ENCODE measurements at regions not wholly inside any gene's neighbourhood (a gene's known extent, or its start where the extent isn't known, plus 50 kb on each side); places are given as distances from the start of the nearest gene placed in this dataset.

DNA sequence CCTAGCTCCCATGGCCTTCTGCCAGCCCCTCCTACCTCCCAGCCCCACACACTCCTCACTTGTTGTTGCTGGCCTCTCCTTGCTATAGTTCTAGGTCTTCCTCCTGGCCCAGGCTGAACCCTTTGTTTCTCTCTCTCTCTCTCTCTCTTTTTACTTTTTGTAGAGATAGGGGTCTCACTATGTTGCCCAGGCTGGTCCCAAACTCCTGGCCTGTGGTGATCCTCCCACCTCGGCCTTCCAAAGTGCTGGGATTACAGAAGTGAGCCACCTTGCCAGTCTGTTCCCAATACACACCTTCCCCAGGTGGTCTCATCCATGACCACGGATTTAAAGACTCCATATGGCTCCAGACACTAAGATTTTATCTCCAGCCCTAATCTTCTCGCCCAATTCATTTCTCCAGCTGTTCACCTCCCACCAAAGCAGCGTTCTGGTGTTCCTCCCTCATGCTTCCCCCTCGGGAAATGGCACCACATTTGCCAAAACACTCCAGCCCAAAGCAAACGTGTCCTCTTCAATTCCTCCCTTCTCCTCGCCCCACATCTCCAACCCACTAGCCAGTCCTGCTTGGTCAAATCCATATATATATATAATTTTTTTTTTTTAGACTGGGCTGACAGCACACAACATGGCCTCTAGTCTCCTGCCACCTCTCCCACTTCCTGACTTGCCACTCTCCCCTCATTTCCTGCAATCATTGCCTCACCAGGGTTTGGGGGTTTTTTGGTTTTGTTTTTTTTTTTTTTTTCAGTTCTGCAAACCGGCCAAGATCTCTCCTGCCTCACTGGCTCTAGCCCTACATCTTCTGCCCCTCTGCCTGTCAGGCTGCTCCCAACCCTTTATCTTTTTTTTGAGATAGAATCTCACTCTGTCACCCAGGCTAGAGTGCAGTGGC, 104.4 kb downstream of the NCR2 start:
- TF ChIP-seq, protein P1, sequence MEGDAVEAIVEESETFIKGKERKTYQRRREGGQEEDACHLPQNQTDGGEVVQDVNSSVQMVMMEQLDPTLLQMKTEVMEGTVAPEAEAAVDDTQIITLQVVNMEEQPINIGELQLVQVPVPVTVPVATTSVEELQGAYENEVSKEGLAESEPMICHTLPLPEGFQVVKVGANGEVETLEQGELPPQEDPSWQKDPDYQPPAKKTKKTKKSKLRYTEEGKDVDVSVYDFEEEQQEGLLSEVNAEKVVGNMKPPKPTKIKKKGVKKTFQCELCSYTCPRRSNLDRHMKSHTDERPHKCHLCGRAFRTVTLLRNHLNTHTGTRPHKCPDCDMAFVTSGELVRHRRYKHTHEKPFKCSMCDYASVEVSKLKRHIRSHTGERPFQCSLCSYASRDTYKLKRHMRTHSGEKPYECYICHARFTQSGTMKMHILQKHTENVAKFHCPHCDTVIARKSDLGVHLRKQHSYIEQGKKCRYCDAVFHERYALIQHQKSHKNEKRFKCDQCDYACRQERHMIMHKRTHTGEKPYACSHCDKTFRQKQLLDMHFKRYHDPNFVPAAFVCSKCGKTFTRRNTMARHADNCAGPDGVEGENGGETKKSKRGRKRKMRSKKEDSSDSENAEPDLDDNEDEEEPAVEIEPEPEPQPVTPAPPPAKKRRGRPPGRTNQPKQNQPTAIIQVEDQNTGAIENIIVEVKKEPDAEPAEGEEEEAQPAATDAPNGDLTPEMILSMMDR (IDR thresholded peaks at IDR 0.05; ENCODE audit: low read depth, low read length) = no peak
- H3K4me3 ChIP-seq (ENCODE audit: low read depth, low read length) = no peak overlapping the region

DNA sequence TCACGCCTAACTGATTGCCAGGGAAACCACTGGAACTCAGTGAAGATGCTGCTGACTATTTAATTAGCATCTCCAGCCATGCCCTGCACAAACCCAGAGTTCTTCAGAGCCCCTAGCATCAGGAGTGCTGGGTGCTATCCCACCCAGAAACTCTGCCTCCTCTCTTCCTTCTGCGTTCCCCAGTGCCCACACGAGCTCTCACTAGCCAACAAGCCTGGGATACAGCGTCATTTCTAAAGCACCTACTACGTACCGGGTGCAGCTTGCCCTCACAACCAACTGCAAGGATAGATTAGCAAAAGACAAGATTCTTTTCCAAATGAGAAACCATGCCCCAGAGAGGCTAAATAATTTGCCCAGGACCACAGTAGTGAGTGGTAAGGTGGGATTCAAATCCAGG, 105.2 kb upstream of the FOXP4 start:
- no peak overlapping the region for H3K4me3 ChIP-seq (ENCODE audit: low read depth, low read length)
- TF ChIP-seq, protein P1 (IDR thresholded peaks at IDR 0.05; ENCODE audit: low read depth, low read length) = no peak

DNA sequence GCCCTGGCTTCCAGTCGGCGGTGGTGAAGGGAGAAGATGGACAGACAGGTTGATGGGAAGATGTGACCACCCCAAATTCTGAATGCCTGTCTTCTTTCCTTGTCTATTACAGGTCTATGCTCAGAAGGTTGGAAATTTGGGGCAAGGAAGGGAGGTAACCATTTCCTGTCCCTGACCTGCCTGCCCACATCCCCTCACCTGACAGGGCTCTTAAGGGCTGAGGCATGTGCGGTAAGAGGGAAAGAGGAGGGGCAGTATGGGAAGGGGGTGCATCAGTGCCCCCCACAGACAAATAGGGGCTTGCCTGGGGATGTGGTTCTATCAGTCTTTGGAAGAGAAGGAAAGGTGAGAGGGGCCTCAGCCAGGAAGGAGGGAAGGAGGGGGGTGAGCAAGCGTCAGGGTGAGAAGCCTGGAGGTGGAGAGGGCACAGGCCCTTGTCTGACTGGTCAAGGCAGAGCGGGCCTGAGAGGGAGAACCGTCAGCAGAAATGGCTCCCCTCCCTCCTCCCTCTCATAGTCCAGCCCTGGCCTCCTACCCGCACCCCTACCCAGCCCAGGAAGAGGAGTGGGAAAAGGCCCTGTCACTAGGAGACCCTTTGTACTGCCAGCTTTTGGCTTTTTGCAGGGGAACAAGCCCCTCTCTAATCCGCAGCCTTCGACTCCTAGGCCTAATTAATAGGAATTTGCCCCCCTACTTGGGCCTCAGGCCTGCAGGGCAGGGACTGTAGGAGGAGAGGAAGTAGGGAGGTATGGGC, 104.4 kb upstream of the FOXP4 start:
- no peak overlapping the region for H3K4me3 ChIP-seq (ENCODE audit: low read depth, low read length)
- TF ChIP-seq, protein P1 (IDR thresholded peaks at IDR 0.05; ENCODE audit: low read depth, low read length) = no peak

DNA sequence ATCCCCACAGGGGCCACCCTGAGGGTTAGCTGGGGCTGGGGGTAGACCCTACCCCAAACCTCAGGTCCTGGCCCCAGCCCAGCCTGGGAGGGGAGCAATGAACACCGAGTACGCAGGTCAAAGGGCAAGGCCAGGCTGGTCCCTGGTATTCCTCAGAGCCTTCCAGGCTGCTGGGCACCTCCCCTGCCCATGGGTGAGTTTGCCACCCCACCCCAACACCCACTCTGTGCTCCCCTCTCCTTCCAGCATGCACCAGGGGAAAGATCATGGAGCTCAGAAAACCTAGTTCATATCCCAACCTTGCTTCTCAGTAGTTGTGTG, 103.9 kb upstream of the FOXP4 start:
- TF ChIP-seq, protein P1 (IDR thresholded peaks at IDR 0.05; ENCODE audit: low read depth, low read length) = no peak

DNA sequence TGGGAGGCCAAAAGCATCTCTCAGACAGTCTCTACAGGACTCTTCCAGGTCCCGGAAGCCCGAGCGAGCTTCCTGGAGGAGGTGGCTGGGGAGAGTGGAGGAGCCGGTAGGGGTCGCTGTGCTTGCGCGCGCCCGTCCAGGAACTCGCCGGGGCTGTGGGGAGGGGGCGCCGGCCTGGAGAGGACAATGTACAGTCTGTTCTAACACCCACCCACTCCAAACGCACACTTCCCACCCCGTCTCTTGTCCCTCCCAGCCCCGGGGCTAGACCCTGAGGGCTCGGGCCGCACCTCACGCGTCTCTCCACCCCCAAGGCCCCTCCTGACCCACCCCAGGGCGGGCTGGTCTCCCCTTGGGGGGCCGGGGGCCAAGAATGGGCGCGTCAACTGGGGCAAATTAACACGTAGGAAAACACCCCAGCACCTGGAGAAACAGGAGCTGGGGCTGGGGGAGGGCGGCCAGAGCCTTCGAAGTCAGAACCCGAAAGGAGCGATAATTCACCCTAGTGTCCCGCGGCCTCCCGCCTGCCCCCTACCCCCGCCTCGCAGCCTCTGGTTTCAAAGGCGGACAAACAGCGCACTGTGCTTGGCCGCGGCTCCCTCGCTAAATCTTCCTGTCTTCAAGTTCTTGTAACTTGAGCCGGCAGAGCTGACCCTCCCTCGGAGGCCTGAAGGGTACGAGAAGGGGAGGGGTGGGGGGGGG, 103.2 kb upstream of the FOXP4 start:
- H3K4me3 ChIP-seq (ENCODE audit: low read depth, low read length) = no peak overlapping the region
- TF ChIP-seq, protein P1 (IDR thresholded peaks at IDR 0.05; ENCODE audit: low read depth, low read length) = no peak; the same call in 1 of the 2 replicates

More for the DNA sequence above, 103.9 kb upstream of the FOXP4 start:
- H3K4me3 ChIP-seq (ENCODE audit: low read depth, low read length) = no peak overlapping the region

DNA sequence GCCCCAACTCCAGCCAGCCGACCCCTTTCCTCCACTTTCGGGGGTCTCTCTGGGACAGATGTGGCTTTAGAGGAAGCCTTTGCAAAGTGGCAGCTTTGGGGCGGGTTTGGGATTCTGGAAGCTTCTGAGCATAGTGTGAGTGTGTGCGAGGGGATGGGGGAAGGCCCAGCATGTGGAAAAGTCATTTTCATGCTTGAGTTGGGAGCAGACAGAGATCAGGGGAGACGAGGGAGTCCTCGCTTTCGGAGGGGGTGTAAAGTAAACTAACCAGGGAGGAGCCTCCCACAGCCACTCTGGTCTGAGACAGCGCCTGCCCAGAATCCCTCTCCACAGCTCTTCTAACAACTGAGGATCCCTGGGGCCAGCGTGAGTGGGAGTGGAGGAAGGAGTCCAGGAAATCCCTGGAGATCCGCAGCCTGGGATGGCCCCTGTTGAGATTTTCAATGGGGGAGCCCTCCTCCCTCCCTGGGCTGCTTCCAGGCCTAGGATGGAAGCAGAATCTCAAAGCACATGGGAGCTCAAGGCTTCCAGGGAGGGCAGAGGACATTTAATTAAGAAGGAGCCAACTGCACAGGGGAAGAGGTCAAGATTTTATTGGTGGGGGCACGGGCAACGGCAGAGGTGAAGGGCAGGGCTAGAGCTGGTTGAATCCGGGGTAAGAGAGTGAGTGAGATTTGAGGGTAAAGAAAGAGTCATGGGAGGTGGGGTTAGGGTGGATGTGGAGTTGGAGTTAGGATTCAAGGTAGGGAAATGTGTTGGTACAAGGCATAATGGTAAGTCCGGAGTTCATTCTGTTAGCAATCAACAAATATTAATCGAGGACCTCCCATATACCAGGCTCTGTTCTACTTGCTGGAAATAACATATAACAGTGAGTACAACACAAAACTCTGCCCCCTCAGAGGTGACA, 102.3 kb upstream of the FOXP4 start:
- TF ChIP-seq, protein P1 (IDR thresholded peaks at IDR 0.05; ENCODE audit: low read depth, low read length) = no peak

More for the DNA sequence above, 102.3 kb upstream of the FOXP4 start:
- no peak overlapping the region for H3K4me3 ChIP-seq (ENCODE audit: low read depth, low read length)
